Neural cell (in vitro differentiated cells): ENCODE measurements at regions not wholly inside any gene's neighbourhood (a gene's known extent, or its start where the extent isn't known, plus 50 kb on each side); places are given as distances from the start of the nearest gene placed in this dataset.

ENCODE experiments used
- EZH2 ChIP-seq: fragments of 200-600, 300-800 bp; shearing (Covaris generic), sonication (generic); IDR thresholded peaks from 2 replicates; pipeline ENCODE4 v1.6.1; 2014; ENCODE audit warnings: antibody characterized with exemption, low read length, borderline replicate concordance, mild to moderate bottlenecking; ENCODE audit not compliant: insufficient read depth, poor library complexity, severe bottlenecking
- POLR2AphosphoS5 ChIP-seq: IDR thresholded peaks from 2 replicates; pipeline ENCODE4 v1.6.1; 2012
- TF ChIP-seq, protein P1 (sequence below): fragments of 450-650 bp; IDR thresholded peaks from 2 replicates; pipeline ENCODE4 v1.5.1; 2014; ENCODE audit warnings: antibody characterized with exemption, mild to moderate bottlenecking, moderate library complexity; ENCODE audit not compliant: poor library complexity, severe bottlenecking
- TF ChIP-seq, protein P2 (sequence below): IDR thresholded peaks from 2 replicates; pipeline ENCODE4 v1.6.1; 2012; ENCODE audit warnings: borderline replicate concordance

DNA sequence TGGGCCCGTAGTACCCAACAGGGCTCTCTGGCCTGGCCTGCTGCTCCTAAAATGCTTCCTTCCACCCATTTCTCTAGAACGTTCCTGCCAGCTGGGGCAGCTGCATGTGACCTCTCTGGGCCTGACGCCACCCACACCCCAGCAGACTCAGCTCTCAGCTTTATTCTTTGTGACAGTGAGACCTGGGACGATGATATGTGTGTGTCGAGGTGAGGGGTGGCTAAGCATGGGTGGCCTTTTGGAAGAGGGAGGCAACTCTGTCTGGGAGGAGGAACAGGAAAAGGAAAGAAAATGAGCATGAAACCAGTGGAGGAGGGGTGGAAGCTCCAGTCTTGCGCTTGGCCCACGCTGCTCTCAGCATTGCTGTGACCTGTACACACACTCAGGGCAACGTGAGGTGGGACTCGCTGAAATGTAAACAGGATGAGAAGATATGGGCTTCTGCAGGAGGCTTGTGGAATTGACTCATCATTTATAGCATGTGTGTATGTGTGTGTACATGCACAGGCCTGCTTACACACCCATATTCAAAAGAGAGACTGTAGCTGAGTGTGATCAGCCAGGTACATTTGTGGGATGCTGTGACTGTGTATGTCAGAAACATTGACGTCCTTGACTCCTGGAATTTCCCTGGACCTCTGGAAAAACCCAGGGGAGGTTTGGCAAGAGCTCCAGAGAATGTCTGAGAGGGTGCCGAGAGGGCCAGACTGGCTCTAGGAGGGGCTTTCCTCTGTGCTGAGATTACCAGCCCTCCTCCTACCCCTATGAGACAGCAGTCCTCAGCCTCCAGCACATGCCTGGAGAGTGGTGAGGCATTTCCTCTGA lies 137.9 kb downstream of the PJA1 start:
- TF ChIP-seq, protein P1, sequence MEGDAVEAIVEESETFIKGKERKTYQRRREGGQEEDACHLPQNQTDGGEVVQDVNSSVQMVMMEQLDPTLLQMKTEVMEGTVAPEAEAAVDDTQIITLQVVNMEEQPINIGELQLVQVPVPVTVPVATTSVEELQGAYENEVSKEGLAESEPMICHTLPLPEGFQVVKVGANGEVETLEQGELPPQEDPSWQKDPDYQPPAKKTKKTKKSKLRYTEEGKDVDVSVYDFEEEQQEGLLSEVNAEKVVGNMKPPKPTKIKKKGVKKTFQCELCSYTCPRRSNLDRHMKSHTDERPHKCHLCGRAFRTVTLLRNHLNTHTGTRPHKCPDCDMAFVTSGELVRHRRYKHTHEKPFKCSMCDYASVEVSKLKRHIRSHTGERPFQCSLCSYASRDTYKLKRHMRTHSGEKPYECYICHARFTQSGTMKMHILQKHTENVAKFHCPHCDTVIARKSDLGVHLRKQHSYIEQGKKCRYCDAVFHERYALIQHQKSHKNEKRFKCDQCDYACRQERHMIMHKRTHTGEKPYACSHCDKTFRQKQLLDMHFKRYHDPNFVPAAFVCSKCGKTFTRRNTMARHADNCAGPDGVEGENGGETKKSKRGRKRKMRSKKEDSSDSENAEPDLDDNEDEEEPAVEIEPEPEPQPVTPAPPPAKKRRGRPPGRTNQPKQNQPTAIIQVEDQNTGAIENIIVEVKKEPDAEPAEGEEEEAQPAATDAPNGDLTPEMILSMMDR, result no peak
- TF ChIP-seq EZH2, result no peak
- no peak for TF ChIP-seq POLR2AphosphoS5
- TF ChIP-seq, protein P2, sequence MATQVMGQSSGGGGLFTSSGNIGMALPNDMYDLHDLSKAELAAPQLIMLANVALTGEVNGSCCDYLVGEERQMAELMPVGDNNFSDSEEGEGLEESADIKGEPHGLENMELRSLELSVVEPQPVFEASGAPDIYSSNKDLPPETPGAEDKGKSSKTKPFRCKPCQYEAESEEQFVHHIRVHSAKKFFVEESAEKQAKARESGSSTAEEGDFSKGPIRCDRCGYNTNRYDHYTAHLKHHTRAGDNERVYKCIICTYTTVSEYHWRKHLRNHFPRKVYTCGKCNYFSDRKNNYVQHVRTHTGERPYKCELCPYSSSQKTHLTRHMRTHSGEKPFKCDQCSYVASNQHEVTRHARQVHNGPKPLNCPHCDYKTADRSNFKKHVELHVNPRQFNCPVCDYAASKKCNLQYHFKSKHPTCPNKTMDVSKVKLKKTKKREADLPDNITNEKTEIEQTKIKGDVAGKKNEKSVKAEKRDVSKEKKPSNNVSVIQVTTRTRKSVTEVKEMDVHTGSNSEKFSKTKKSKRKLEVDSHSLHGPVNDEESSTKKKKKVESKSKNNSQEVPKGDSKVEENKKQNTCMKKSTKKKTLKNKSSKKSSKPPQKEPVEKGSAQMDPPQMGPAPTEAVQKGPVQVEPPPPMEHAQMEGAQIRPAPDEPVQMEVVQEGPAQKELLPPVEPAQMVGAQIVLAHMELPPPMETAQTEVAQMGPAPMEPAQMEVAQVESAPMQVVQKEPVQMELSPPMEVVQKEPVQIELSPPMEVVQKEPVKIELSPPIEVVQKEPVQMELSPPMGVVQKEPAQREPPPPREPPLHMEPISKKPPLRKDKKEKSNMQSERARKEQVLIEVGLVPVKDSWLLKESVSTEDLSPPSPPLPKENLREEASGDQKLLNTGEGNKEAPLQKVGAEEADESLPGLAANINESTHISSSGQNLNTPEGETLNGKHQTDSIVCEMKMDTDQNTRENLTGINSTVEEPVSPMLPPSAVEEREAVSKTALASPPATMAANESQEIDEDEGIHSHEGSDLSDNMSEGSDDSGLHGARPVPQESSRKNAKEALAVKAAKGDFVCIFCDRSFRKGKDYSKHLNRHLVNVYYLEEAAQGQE, result no peak
